GM23248 (cell line): ENCODE measurements at regions not wholly inside any gene's neighbourhood (a gene's known extent, or its start where the extent isn't known, plus 50 kb on each side); places are given as distances from the start of the nearest gene placed in this dataset.
A peak's percentile ranks its signal among the peaks of the same experiment; 100 is the strongest.

Source experiments
- DNase-seq: peaks from one replicate; pipeline ENCODE4 v3.0.0-alpha.2; 2015
- H2AFZ ChIP-seq: fragments of 200-600 bp; sonication (generic); 2 replicates; pipeline ENCODE4 v1.6.1; 2016; ENCODE audit warnings: antibody characterized with exemption
- H3F3A ChIP-seq: fragments of 200-600 bp; sonication (generic); 2 replicates; pipeline ENCODE4 v1.6.1; 2016; ENCODE audit warnings: mild to moderate bottlenecking, antibody characterized with exemption, mixed run types; ENCODE audit not compliant: insufficient read depth
- H3K27ac ChIP-seq: fragments of 200-600 bp; sonication (generic); 2 replicates; pipeline ENCODE4 v1.5.1; 2016; ENCODE audit warnings: mild to moderate bottlenecking
- H3K27me3 ChIP-seq: fragments of 200-600 bp; sonication (generic); replicated peaks from 2 replicates; pipeline ENCODE4 v1.6.1; 2016; ENCODE audit warnings: mild to moderate bottlenecking; ENCODE audit not compliant: insufficient read depth
- H3K36me3 ChIP-seq: fragments of 200-600 bp; sonication (generic); 2 replicates; pipeline ENCODE4 v1.6.1; 2016; ENCODE audit warnings: low read depth, mild to moderate bottlenecking
- H3K4me1 ChIP-seq: fragments of 200-600 bp; sonication (generic); 2 replicates; pipeline ENCODE4 v1.6.1; 2016; ENCODE audit warnings: mild to moderate bottlenecking; ENCODE audit not compliant: insufficient read depth
- H3K4me2 ChIP-seq: fragments of 200-600 bp; sonication (generic); one replicate; pipeline ENCODE4 v1.6.1; 2016; ENCODE audit warnings: mild to moderate bottlenecking; ENCODE audit not compliant: unreplicated experiment
- H3K4me3 ChIP-seq: fragments of 200-600 bp; sonication (generic); 2 replicates; pipeline ENCODE4 v1.5.1; 2016; ENCODE audit warnings: mild to moderate bottlenecking
- H3K79me2 ChIP-seq: fragments of 200-600 bp; sonication (generic); 2 replicates; pipeline ENCODE4 v1.6.1; 2016; ENCODE audit warnings: mild to moderate bottlenecking; ENCODE audit not compliant: insufficient read depth
- H3K9ac ChIP-seq: fragments of 200-600 bp; sonication (generic); 2 replicates; pipeline ENCODE4 v1.6.1; 2016; ENCODE audit warnings: mild to moderate bottlenecking
- H3K9me2 ChIP-seq: fragments of 200-600 bp; sonication (generic); 2 replicates; pipeline ENCODE4 v1.6.1; 2016; ENCODE audit warnings: mixed run types, mild to moderate bottlenecking, moderate library complexity; ENCODE audit not compliant: insufficient read depth
- H3K9me3 ChIP-seq: fragments of 200-600 bp; sonication (generic); one replicate; pipeline ENCODE4 v1.6.1; 2017; ENCODE audit warnings: low read depth
- H4K20me1 ChIP-seq: fragments of 200-600 bp; sonication (generic); 2 replicates; pipeline ENCODE4 v1.6.0; 2016; ENCODE audit not compliant: insufficient read depth
- EZH2 ChIP-seq: fragments of 200-600 bp; sonication (generic); IDR thresholded peaks from 2 replicates; pipeline ENCODE4 v1.6.1; 2018; ENCODE audit warnings: antibody characterized with exemption, mild to moderate bottlenecking; ENCODE audit not compliant: insufficient read depth, poor library complexity, severe bottlenecking
- EZH2phosphoT487 ChIP-seq: fragments of 200-600 bp; sonication (generic); IDR thresholded peaks from 2 replicates; pipeline ENCODE4 v1.6.1; 2018; ENCODE audit warnings: antibody characterized with exemption, moderate library complexity, mild to moderate bottlenecking, low read depth; ENCODE audit not compliant: insufficient read depth
- WGBS, 2 experiments: methylation state at CpG; one replicate each; pipeline ENCODE4 v1.1.6; 2015 to 2017; ENCODE audit warnings: low lambda C conversion rate in 2 of 2, low coverage in 1 of 2; ENCODE audit errors: missing lambda C conversion rate in 2 of 2; 5-methylcytosine and 5-hydroxymethylcytosine counted together
- in situ Hi-C: fragments of 300-500 bp; cut with MboI; formaldehyde crosslinking; loops from 2 replicates; pipeline ENCODE4 v1.15.0; 2020

GRCh38 chr15:62706317-62706716 is 336.2 kb upstream of the TPM1 start:
- Histone ChIP-seq H3K27ac (no peak overlapping the region), H3K9ac (no peak overlapping the region), H3K4me1 (no peaks in the 10 kb centered on the region), H3K9me2 (no peaks in the 10 kb centered on the region), H2AFZ (no peak overlapping the region), H3F3A (no peaks in the 10 kb centered on the region), H3K36me3 (peaks cover 3% of the 10 kb centered on the region), H3K9me3 (no peaks in the 10 kb centered on the region), H3K27me3 (no peaks in the 10 kb centered on the region), H4K20me1 (no peaks in the 10 kb centered on the region), H3K4me2 (no peak overlapping the region), H3K4me3 (no peak overlapping the region), H3K79me2 (no peaks in the 10 kb centered on the region)
- TF ChIP-seq EZH2phosphoT487 (no peak), EZH2 (no peak)
- no peak for DNase-seq
- WGBS, 2 experiments: 71 to 85% methylated on average over 2 of the region's 2 CpGs
- in situ Hi-C loops: no loop called here

GRCh38 chr15:62708470-62708869 is 334.1 kb upstream of the TPM1 start:
- no peak for TF ChIP-seq EZH2phosphoT487
- TF ChIP-seq EZH2: no peak
- H3K9ac ChIP-seq: no peak overlapping the region
- H3K9me2 ChIP-seq: no peaks in the 10 kb centered on the region
- WGBS, 2 experiments: 94 to 96% methylated on average over 15 to 16 of the region's 16 CpGs
- no peak overlapping the region for H3K4me2 ChIP-seq
- H3K27ac ChIP-seq: no peak overlapping the region
- H3K27me3 ChIP-seq: no peaks in the 10 kb centered on the region
- peaks cover 11% of the 10 kb centered on the region for H3K36me3 ChIP-seq
- H3K79me2 ChIP-seq: no peaks in the 10 kb centered on the region
- H3K4me1 ChIP-seq: no peaks in the 10 kb centered on the region
- in situ Hi-C loops: no loop called here
- H4K20me1 ChIP-seq: no peaks in the 10 kb centered on the region
- no peak for DNase-seq
- H3K4me3 ChIP-seq: no peak overlapping the region
- H2AFZ ChIP-seq: no peak overlapping the region
- no peaks in the 10 kb centered on the region for H3K9me3 ChIP-seq
- H3F3A ChIP-seq: no peaks in the 10 kb centered on the region

DNA sequence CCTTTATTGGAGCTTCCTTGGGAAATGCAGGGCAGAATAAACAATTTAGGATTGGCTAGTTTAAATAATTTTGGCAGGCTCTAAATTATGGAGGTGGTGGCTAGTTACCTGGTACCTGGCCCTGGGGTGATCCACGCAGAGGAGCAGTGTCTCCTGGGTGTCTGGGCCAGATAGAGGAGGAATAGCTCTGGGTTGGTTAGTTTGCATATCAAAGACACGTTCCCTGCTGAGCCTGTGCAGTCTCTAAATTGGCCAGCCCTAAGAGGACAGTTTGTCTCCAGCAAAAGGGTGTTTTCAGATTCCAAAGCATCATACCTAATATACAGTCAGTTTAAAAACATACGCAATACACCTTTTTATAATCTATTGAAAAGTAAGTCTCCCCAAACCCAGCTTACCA is 333.3 kb upstream of the TPM1 start:
- Histone ChIP-seq H3K79me2 (no peaks in the 10 kb centered on the region), H3K9me3 (no peaks in the 10 kb centered on the region), H3K9ac (no peak overlapping the region), H3K9me2 (no peaks in the 10 kb centered on the region), H3K4me1 (no peaks in the 10 kb centered on the region), H3K4me3 (no peak overlapping the region), H3K36me3 (peaks cover 11% of the 10 kb centered on the region), H3K27ac (no peak overlapping the region), H3K4me2 (no peak overlapping the region), H4K20me1 (no peaks in the 10 kb centered on the region), H3F3A (no peaks in the 10 kb centered on the region), H2AFZ (no peak overlapping the region), H3K27me3 (no peaks in the 10 kb centered on the region)
- WGBS, 2 experiments: 80 to 81% methylated on average over 3 of the region's 3 CpGs
- no peak for TF ChIP-seq EZH2
- TF ChIP-seq EZH2phosphoT487: no peak
- DNase-seq: no peak
- in situ Hi-C loops: no loop called here

GRCh38 chr15:62711691-62712454 is 330.7 kb upstream of the TPM1 start:
- Histone ChIP-seq H3K79me2 (no peaks in the 10 kb centered on the region), H3K27ac (no peak overlapping the region), H3K4me3 (no peak overlapping the region), H3K27me3 (no peaks in the 10 kb centered on the region), H4K20me1 (no peaks in the 10 kb centered on the region), H2AFZ (no peak overlapping the region), H3F3A (no peaks in the 10 kb centered on the region), H3K4me1 (no peaks in the 10 kb centered on the region), H3K4me2 (no peak overlapping the region), H3K9me2 (no peaks in the 10 kb centered on the region), H3K9me3 (no peaks in the 10 kb centered on the region), H3K36me3 (peaks cover 17% of the 10 kb centered on the region), H3K9ac (no peak overlapping the region)
- 94% methylated on average over 11 of the region's 11 CpGs for WGBS, 2 experiments
- TF ChIP-seq EZH2phosphoT487 (no peak), EZH2 (no peak)
- DNase-seq: peak; percentile 72
- in situ Hi-C loops: no loop called here
